ENCODE measurements at regions not wholly inside any gene's neighbourhood (a gene's known extent, or its start where the extent isn't known, plus 50 kb on each side); places are given as distances from the start of the nearest gene placed in this dataset.
"Not testable (repeated sequence)": the region's sequence is repeated elsewhere in the genome, so short reads cannot be mapped to it uniquely, and the experiment has no call there.

DNA sequence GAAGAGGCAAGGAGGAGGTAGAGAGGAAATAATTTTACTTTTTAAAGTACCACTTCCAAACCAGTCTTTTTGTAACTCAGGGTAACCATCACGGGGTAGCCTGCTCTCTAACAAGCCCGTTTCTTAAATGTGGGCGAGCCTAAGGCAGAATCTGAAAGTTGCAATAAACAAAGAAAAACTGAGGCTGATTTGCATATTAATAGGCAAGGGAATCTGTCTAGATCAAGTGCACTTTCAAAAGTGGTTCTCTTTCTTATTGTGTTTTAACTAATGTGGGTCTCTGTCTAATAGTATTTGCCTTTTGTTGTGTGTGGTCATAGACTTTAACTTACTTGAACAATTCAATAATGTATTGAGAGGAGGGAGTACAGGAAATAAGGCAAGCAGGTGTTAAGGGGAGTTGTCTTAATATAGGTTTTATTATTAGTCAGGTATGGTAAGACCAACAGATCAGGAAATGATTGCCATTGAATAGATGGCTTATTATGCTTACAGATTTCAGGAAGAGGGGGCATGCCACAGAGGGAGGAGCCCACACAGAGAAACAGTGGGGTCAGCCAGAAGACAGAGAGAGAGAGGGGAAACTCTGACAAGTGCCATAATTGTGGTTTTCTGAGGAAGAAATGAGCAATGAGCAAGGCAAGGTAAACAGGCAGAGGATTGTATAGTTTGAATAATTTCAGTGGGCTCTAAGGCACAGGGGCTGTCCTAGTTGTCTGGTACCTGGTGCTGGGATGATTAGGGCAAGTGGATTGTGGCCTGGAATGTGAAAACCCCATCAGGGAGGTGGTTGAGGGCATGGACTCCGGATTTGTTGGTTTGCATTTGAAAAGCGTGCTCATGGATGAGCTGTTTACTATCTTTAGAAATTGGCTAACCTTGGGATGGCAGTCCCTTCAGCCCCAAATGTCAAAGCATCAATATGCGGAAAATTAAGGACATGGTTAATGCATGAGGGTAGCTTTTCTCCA lies 237.2 kb downstream of the TOX3 start:
- H3K27me3 ChIP-seq (ENCODE audit: control insufficient read depth in 1 of 2, insufficient read depth in 2 of 2, low read length in 2 of 2), result no peaks in the 10 kb centered on the region

GRCh38 chr16:52308051-52308450 lies 238.9 kb downstream of the TOX3 start:
- no peak overlapping the region for H3K27ac ChIP-seq (ENCODE audit: low read length)
- no peaks in the 10 kb centered on the region for H3K36me3 ChIP-seq (ENCODE audit: control insufficient read depth in 2 of 2, insufficient read depth in 2 of 2, low read length in 2 of 2)
- H3K9me3 ChIP-seq (ENCODE audit: control insufficient read depth in 2 of 2, low read length in 2 of 2), result no peaks in the 10 kb centered on the region
- no peak overlapping the region for H3K9ac ChIP-seq (ENCODE audit: low read length in 2 of 2)
- no peaks in the 10 kb centered on the region for H3K27me3 ChIP-seq (ENCODE audit: control insufficient read depth in 1 of 2, insufficient read depth in 2 of 2, low read length in 2 of 2)
- H3K4me3 ChIP-seq (ENCODE audit: low read length in 2 of 2), result no peak overlapping the region
- H3K4me1 ChIP-seq (ENCODE audit: control insufficient read depth, insufficient read depth, low read length), result no peaks in the 10 kb centered on the region

More for the DNA sequence above, 237.2 kb downstream of the TOX3 start:
- Histone ChIP-seq H3K4me3 (ENCODE audit: low read length in 2 of 2) (no peak overlapping the region), H3K4me1 (ENCODE audit: control insufficient read depth, insufficient read depth, low read length) (no peaks in the 10 kb centered on the region), H3K9me3 (ENCODE audit: control insufficient read depth in 2 of 2, low read length in 2 of 2) (no peaks in the 10 kb centered on the region), H3K27ac (ENCODE audit: low read length) (no peak overlapping the region), H3K9ac (ENCODE audit: low read length in 2 of 2) (no peak overlapping the region), H3K36me3 (ENCODE audit: control insufficient read depth in 2 of 2, insufficient read depth in 2 of 2, low read length in 2 of 2) (no peaks in the 10 kb centered on the region)

DNA sequence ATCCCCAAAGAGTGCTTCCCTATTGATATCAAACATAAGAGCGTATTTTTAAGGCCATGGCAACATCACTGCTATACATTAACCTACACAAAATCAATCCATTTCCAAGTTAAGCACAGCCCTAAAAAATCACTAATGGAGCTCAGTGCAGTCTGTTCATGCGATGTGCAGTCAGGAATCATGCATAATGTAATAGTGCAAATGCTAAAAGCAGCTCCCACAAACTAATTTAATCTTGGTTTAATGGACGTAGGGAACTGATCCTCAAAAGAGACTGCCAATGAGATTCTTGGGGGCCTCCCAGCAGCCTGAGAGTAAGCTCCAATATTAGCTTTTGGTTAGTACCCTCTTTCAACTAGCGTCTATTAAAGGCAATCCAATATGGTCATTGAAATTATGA lies 245.9 kb downstream of the TOX3 start:
- no peaks in the 10 kb centered on the region for H3K4me1 ChIP-seq (ENCODE audit: control insufficient read depth, insufficient read depth, low read length)
- no peaks in the 10 kb centered on the region for H3K36me3 ChIP-seq (ENCODE audit: control insufficient read depth in 2 of 2, insufficient read depth in 2 of 2, low read length in 2 of 2)
- no peak overlapping the region for H3K9ac ChIP-seq (ENCODE audit: low read length in 2 of 2)
- H3K9me3 ChIP-seq (ENCODE audit: control insufficient read depth in 2 of 2, low read length in 2 of 2), result no peaks in the 10 kb centered on the region
- H3K4me3 ChIP-seq (ENCODE audit: low read length in 2 of 2), result no peak overlapping the region
- H3K27ac ChIP-seq (ENCODE audit: low read length), result no peak overlapping the region
- H3K27me3 ChIP-seq (ENCODE audit: control insufficient read depth in 1 of 2, insufficient read depth in 2 of 2, low read length in 2 of 2), result no peaks in the 10 kb centered on the region

DNA sequence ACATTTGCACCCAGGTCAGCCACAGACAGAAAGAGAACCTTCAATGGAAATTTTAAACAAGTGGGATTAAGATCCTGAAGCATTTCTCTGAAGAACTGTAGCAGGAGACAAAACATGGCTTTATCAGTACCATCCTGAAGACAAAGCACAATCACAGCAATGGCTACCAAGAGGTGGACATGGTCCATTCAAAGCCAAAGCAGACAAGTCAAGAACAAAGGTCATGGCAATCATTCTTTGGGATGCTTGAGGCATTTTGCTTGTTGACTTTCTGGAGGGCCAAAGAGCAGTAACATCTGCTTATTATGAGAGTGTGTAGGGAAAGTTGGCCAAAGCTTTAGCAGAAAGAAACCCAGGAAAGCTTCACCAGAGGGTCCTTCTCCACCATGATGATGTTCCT lies 248.2 kb downstream of the TOX3 start:
- H3K4me1 ChIP-seq (ENCODE audit: control insufficient read depth, insufficient read depth, low read length), result no peaks in the 10 kb centered on the region
- H3K36me3 ChIP-seq (ENCODE audit: control insufficient read depth in 2 of 2, insufficient read depth in 2 of 2, low read length in 2 of 2), result no peaks in the 10 kb centered on the region
- H3K27ac ChIP-seq (ENCODE audit: low read length), result no peak overlapping the region
- H3K27me3 ChIP-seq (ENCODE audit: control insufficient read depth in 1 of 2, insufficient read depth in 2 of 2, low read length in 2 of 2), result no peaks in the 10 kb centered on the region
- no peak overlapping the region for H3K4me3 ChIP-seq (ENCODE audit: low read length in 2 of 2)
- H3K9ac ChIP-seq (ENCODE audit: low read length in 2 of 2), result no peak overlapping the region
- no peaks in the 10 kb centered on the region for H3K9me3 ChIP-seq (ENCODE audit: control insufficient read depth in 2 of 2, low read length in 2 of 2)

DNA sequence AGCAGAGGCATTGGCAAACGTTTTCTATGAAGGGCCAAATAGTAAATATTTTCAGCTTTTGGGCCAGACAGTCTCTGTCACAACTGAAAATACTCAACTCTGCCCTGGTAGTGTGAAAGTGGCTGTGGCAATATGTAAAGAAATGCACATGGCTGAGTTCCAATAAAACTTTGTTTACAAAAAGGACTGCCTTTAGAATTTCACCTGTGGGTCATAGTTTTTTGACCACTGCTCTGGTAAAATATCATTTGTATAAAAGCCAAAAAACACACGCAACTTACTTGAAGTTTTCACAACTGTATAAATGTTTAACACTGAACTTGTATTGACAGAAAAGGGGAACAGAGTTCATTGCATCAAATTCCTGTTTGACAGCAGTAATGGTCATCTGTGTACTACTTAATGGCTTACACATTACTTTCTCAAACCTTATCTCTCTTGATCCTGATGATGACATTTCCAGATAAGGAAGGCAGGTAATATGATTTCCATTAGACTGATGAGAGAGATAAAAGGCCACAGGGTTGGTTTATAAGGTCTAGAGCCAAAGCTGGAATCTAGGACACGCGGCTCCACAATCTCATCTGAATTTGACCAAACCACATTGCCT lies 250.1 kb downstream of the TOX3 start:
- not testable (repeated sequence) for H3K4me3 ChIP-seq (ENCODE audit: low read length in 2 of 2); H3K27me3 ChIP-seq (ENCODE audit: control insufficient read depth in 1 of 2, insufficient read depth in 2 of 2, low read length in 2 of 2); H3K27ac ChIP-seq (ENCODE audit: low read length); H3K9me3 ChIP-seq (ENCODE audit: control insufficient read depth in 2 of 2, low read length in 2 of 2); H3K4me1 ChIP-seq (ENCODE audit: control insufficient read depth, insufficient read depth, low read length); H3K9ac ChIP-seq (ENCODE audit: low read length in 2 of 2); H3K36me3 ChIP-seq (ENCODE audit: control insufficient read depth in 2 of 2, insufficient read depth in 2 of 2, low read length in 2 of 2)

DNA sequence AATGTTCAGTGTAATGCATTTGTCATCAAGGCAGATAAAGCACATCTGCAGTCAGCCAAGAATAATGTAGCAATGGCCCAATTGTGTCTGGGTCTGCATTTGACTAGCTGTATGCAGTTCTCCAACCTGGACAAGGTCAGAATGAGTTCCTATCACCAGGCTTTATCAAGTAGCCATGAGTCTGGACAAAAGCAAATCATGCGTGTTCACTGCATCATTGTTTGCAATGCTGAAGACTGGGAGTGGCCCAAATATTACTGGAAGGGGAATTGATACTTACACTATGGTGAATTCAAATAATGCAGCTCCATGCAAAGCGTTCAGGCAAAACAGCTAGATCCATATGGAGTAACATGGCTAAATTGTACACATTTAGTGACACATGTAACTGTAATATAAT lies 250.9 kb downstream of the TOX3 start:
- Histone ChIP-seq H3K27ac (ENCODE audit: low read length) (no peak overlapping the region), H3K4me1 (ENCODE audit: control insufficient read depth, insufficient read depth, low read length) (no peaks in the 10 kb centered on the region), H3K27me3 (ENCODE audit: control insufficient read depth in 1 of 2, insufficient read depth in 2 of 2, low read length in 2 of 2) (no peaks in the 10 kb centered on the region), H3K9ac (ENCODE audit: low read length in 2 of 2) (no peak overlapping the region), H3K9me3 (ENCODE audit: control insufficient read depth in 2 of 2, low read length in 2 of 2) (no peaks in the 10 kb centered on the region), H3K4me3 (ENCODE audit: low read length in 2 of 2) (no peak overlapping the region), H3K36me3 (ENCODE audit: control insufficient read depth in 2 of 2, insufficient read depth in 2 of 2, low read length in 2 of 2) (no peaks in the 10 kb centered on the region)

DNA sequence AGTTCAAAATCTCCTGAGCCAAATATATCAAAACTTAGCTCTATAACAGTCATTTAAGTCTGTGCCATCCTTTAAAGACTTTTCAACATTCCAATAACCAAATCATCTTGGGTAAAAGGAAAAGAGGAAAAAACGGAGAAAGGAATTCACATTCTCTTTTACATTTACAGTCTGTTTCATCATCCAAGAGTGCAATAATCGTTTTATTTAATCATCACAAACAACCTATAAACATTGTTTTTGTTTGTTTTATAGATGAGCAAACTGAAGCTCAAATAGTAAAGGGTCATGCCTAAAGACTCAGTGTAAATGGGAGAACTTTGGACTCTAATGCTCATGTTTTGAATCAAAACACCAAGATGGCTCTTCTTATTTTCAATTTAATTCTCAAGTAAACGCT lies 252.3 kb downstream of the TOX3 start:
- H3K9ac ChIP-seq (ENCODE audit: low read length in 2 of 2), result no peak overlapping the region
- H3K4me3 ChIP-seq (ENCODE audit: low read length in 2 of 2), result no peak overlapping the region
- H3K36me3 ChIP-seq (ENCODE audit: control insufficient read depth in 2 of 2, insufficient read depth in 2 of 2, low read length in 2 of 2), result no peaks in the 10 kb centered on the region
- no peak overlapping the region for H3K27ac ChIP-seq (ENCODE audit: low read length)
- no peaks in the 10 kb centered on the region for H3K27me3 ChIP-seq (ENCODE audit: control insufficient read depth in 1 of 2, insufficient read depth in 2 of 2, low read length in 2 of 2)
- no peaks in the 10 kb centered on the region for H3K4me1 ChIP-seq (ENCODE audit: control insufficient read depth, insufficient read depth, low read length)
- no peaks in the 10 kb centered on the region for H3K9me3 ChIP-seq (ENCODE audit: control insufficient read depth in 2 of 2, low read length in 2 of 2)

DNA sequence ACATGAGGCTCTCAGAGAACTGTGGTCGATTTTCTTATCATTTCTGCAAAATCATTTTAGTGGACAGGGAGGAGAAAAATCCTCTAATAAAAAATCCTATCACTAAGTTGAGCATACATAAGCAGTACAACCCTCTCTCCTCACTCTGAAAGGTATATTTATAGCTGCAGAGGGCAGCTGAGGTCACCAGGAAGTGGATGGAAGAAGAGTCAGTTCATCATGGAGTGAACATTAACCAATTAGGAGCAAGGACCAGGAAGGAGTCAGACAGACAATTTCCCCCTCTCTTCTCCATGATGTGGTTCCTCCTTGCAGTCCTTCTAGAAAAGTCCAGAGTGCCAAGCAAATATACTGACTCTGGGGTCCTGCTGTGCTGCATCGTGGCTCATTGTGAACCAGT lies 253.7 kb downstream of the TOX3 start:
- H3K27me3 ChIP-seq (ENCODE audit: control insufficient read depth in 1 of 2, insufficient read depth in 2 of 2, low read length in 2 of 2), result no peaks in the 10 kb centered on the region
- no peak overlapping the region for H3K4me3 ChIP-seq (ENCODE audit: low read length in 2 of 2)
- H3K36me3 ChIP-seq (ENCODE audit: control insufficient read depth in 2 of 2, insufficient read depth in 2 of 2, low read length in 2 of 2), result no peaks in the 10 kb centered on the region
- H3K4me1 ChIP-seq (ENCODE audit: control insufficient read depth, insufficient read depth, low read length), result no peaks in the 10 kb centered on the region
- no peak overlapping the region for H3K9ac ChIP-seq (ENCODE audit: low read length in 2 of 2)
- no peaks in the 10 kb centered on the region for H3K9me3 ChIP-seq (ENCODE audit: control insufficient read depth in 2 of 2, low read length in 2 of 2)
- no peak overlapping the region for H3K27ac ChIP-seq (ENCODE audit: low read length)

DNA sequence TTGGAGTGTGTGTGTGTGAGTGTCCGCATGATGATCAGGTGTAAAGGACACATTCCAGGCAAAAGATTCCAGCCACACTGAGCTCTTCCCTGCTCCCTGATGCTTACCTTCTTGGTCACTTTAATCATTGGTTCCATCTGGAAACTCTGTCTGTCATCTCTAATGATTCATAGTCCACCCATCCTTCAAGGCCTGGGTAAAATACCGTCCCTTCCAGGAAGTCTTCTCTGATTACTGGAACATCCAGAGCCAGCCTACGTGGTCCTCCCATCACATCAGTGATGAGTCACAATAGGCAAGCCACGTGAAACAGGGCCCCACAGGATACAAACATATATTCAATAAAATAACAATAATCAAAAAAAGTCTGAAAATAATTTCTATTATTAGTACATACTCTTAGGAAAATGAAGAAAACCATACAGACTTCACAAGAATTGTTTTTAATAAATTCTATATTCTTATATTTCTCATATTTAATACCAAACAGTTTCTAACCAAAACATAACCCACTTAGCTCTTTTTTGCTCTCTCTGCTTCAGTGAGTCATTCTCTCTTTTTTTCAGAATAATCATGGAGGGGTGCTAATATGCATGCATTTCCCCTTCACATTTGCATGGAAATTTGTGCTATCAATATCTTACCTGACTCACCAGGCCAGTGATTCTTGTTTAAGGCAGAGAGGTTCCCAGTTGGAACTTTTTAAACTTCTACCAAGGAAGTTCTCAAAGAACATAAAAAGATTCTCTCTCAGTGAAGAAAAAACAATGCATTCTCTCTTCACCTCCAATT lies 263.2 kb downstream of the TOX3 start:
- Histone ChIP-seq H3K9me3 (ENCODE audit: control insufficient read depth in 2 of 2, low read length in 2 of 2) (no peaks in the 10 kb centered on the region), H3K9ac (ENCODE audit: low read length in 2 of 2) (no peak overlapping the region), H3K4me1 (ENCODE audit: control insufficient read depth, insufficient read depth, low read length) (no peaks in the 10 kb centered on the region), H3K27me3 (ENCODE audit: control insufficient read depth in 1 of 2, insufficient read depth in 2 of 2, low read length in 2 of 2) (no peaks in the 10 kb centered on the region), H3K4me3 (ENCODE audit: low read length in 2 of 2) (no peak overlapping the region), H3K36me3 (ENCODE audit: control insufficient read depth in 2 of 2, insufficient read depth in 2 of 2, low read length in 2 of 2) (no peaks in the 10 kb centered on the region), H3K27ac (ENCODE audit: low read length) (no peak overlapping the region)

- H3K4me3 ChIP-seq (ENCODE audit: low read length in 2 of 2), result no peak overlapping the region
- no peaks in the 10 kb centered on the region for H3K36me3 ChIP-seq (ENCODE audit: control insufficient read depth in 2 of 2, insufficient read depth in 2 of 2, low read length in 2 of 2)
- no peaks in the 10 kb centered on the region for H3K27me3 ChIP-seq (ENCODE audit: control insufficient read depth in 1 of 2, insufficient read depth in 2 of 2, low read length in 2 of 2)
- H3K9me3 ChIP-seq (ENCODE audit: control insufficient read depth in 2 of 2, low read length in 2 of 2), result no peaks in the 10 kb centered on the region
- no peak overlapping the region for H3K27ac ChIP-seq (ENCODE audit: low read length)
- no peaks in the 10 kb centered on the region for H3K4me1 ChIP-seq (ENCODE audit: control insufficient read depth, insufficient read depth, low read length)
- no peak overlapping the region for H3K9ac ChIP-seq (ENCODE audit: low read length in 2 of 2)
Observed at GRCh38 chr16:52283018-52283417, 263.9 kb downstream of the TOX3 start.

Measured in stomach smooth muscle (tissue), 2 donors.